H1 (cell line): ENCODE measurements at regions not wholly inside any gene's neighbourhood (a gene's known extent, or its start where the extent isn't known, plus 50 kb on each side); places are given as distances from the start of the nearest gene placed in this dataset.

Experiments
- CTCF ChIA-PET: fragments of 300-600 bp; sonication (Branson Sonifier 250); formaldehyde crosslinking; loops from one replicate; lab custom pipeline; 2021; ENCODE audit not compliant: partially characterized antibody; lab: Charles Lee
- POLR2A ChIA-PET: fragments of 300-600 bp; sonication (Branson Sonifier 250); formaldehyde crosslinking; loops from one replicate; lab custom pipeline; 2021; ENCODE audit warnings: inconsistent platforms; ENCODE audit not compliant: partially characterized antibody; lab: Charles Lee
- DNase-seq, 2 experiments: peaks; one replicate each; pipeline versions ENCODE4 v3.0.0 to v3.0.0-alpha.2; 2010 to 2022; ENCODE audit warnings: low spot score in 2 of 2, low read depth in 1 of 2, mixed read lengths in 1 of 2
- FAIRE-seq: peaks from 2 replicates; lab custom pipeline; 2011; peaks lifted over from hg19 to GRCh38; lab: Jason Lieb, UNC
- H2AFZ ChIP-seq: 2 replicates; pipeline ENCODE4 v1.8.1; 2012; ENCODE audit warnings: low read length, inconsistent platforms
- H2AK5ac ChIP-seq: 2 replicates; pipeline ENCODE4 v1.6.1; 2013; ENCODE audit warnings: low read depth, low read length
- H2BK120ac ChIP-seq: replicated peaks from 2 replicates; pipeline ENCODE3; 2013; ENCODE audit warnings: low read depth, low read length, inconsistent platforms
- H2BK12ac ChIP-seq: 2 replicates; pipeline ENCODE4 v1.6.1; 2013; ENCODE audit warnings: low read depth, low read length
- H2BK15ac ChIP-seq: 2 replicates; pipeline ENCODE4 v1.6.1; 2013; ENCODE audit warnings: low read length
- H2BK20ac ChIP-seq: 2 replicates; pipeline ENCODE4 v1.6.1; 2013; ENCODE audit warnings: low read length
- H2BK5ac ChIP-seq: 2 replicates; pipeline ENCODE4 v1.6.1; 2013; ENCODE audit warnings: low read depth, low read length
- H3K14ac ChIP-seq: 2 replicates; pipeline ENCODE4 v1.6.1; 2013; ENCODE audit warnings: inconsistent platforms; ENCODE audit not compliant: insufficient read length
- H3K18ac ChIP-seq: 2 replicates; pipeline ENCODE4 v1.6.1; 2013; ENCODE audit warnings: low read length; ENCODE audit errors: extremely low read depth
- H3K23ac ChIP-seq: 2 replicates; pipeline ENCODE4 v1.6.1; 2013; ENCODE audit warnings: inconsistent platforms; ENCODE audit not compliant: insufficient read length
- H3K23me2 ChIP-seq: 2 replicates; pipeline ENCODE4 v1.6.1; 2013; ENCODE audit warnings: low read depth, low read length
- H3K27ac ChIP-seq: 2 replicates; pipeline ENCODE4 v1.6.1; 2011; ENCODE audit warnings: low read depth, low read length, inconsistent platforms
- H3K27me3 ChIP-seq, 4 experiments: replicated peaks in 1 of 4; 1 replicate in 1 of 4; 2 replicates in 3 of 4; pipeline versions ENCODE4 v1.6.1 to v1.8.1; 2011 to 2013; ENCODE audit warnings: low read length in 3 of 4, mild to moderate bottlenecking in 3 of 4, inconsistent platforms in 2 of 4, mixed read lengths in 2 of 4, moderate library complexity in 1 of 4; ENCODE audit not compliant: control insufficient read depth in 3 of 4, insufficient read depth in 3 of 4; ENCODE audit errors: extremely low read depth in 1 of 4
- H3K36me3 ChIP-seq, 4 experiments: 2 replicates each; pipeline versions ENCODE4 v1.6.1 to v1.8.1; 2011 to 2013; ENCODE audit warnings: mild to moderate bottlenecking in 4 of 4, low read length in 3 of 4, moderate library complexity in 2 of 4, control low read depth in 1 of 4, inconsistent platforms in 1 of 4; ENCODE audit not compliant: insufficient read depth in 4 of 4, control insufficient read depth in 2 of 4
- H3K4ac ChIP-seq: replicated peaks from 2 replicates; pipeline ENCODE3; 2013; ENCODE audit warnings: low read length, low read depth, mixed read lengths, inconsistent platforms; ENCODE audit not compliant: insufficient read length
- H3K4me1 ChIP-seq, 4 experiments: replicated peaks in 1 of 4; 1 replicate in 1 of 4; 2 replicates in 3 of 4; pipeline versions ENCODE4 v1.6.1 to v1.8.1; 2011 to 2013; ENCODE audit warnings: low read length in 3 of 4, inconsistent platforms in 2 of 4, mixed read lengths in 1 of 4; ENCODE audit not compliant: insufficient read depth in 4 of 4, control insufficient read depth in 3 of 4
- H3K4me2 ChIP-seq, 2 experiments: 2 replicates each; pipeline versions ENCODE4 v1.6.1 to v1.8.1; 2011 to 2013; ENCODE audit warnings: low read depth in 2 of 2, low read length in 2 of 2, control low read depth in 1 of 2, inconsistent platforms in 1 of 2, mild to moderate bottlenecking in 1 of 2; ENCODE audit not compliant: insufficient read depth in 1 of 2
- H3K4me3 ChIP-seq, 4 experiments: fragments of 200-600, 300-600 bp in 1 of 4; sonication (generic), shearing (Covaris generic), sonication (Bioruptor Twin) in 1 of 4; 2 replicates each; pipeline versions ENCODE4 v1.5.1 to v1.8.1; 2011 to 2016; ENCODE audit warnings: low read length in 4 of 4, low read depth in 3 of 4, control low read depth in 2 of 4, inconsistent platforms in 2 of 4, mild to moderate bottlenecking in 2 of 4, mixed read lengths in 1 of 4, moderate library complexity in 1 of 4; ENCODE audit not compliant: insufficient read depth in 2 of 4; ENCODE audit errors: extremely low read depth in 1 of 4
- H3K56ac ChIP-seq: replicated peaks from 2 replicates; pipeline ENCODE3; 2013; ENCODE audit warnings: low read depth, mild to moderate bottlenecking, mixed read lengths, low read length, inconsistent platforms; ENCODE audit not compliant: insufficient read length
- H3K79me1 ChIP-seq: 2 replicates; pipeline ENCODE4 v1.6.1; 2013; ENCODE audit warnings: low read depth, low read length, control low read depth
- H3K79me2 ChIP-seq, 2 experiments: 2 replicates each; pipeline versions ENCODE4 v1.6.1 to v1.8.1; 2012 to 2013; ENCODE audit warnings: low read length in 2 of 2, mild to moderate bottlenecking in 2 of 2, inconsistent platforms in 1 of 2; ENCODE audit not compliant: insufficient read depth in 2 of 2, control insufficient read depth in 1 of 2
- H3K9ac ChIP-seq, 4 experiments: replicated peaks in 1 of 4; 1 replicate in 1 of 4; 2 replicates in 3 of 4; pipeline versions ENCODE4 v1.6.1 to v1.8.1; 2011 to 2013; ENCODE audit warnings: low read depth in 3 of 4, low read length in 3 of 4, control low read depth in 2 of 4, mild to moderate bottlenecking in 2 of 4, moderate library complexity in 2 of 4, inconsistent platforms in 1 of 4; ENCODE audit errors: extremely low read depth in 1 of 4
- H3K9me3 ChIP-seq, 2 experiments: 2 replicates each; pipeline versions ENCODE4 v1.6.1 to v1.8.1; 2012 to 2013; ENCODE audit warnings: mild to moderate bottlenecking in 2 of 2, moderate library complexity in 2 of 2, control low read depth in 1 of 2, inconsistent platforms in 1 of 2, low read depth in 1 of 2, low read length in 1 of 2, mixed read lengths in 1 of 2; ENCODE audit not compliant: insufficient read depth in 2 of 2
- H4K20me1 ChIP-seq, 2 experiments: replicated peaks in 1 of 2; 2 replicates each; pipeline versions ENCODE3 to v1.8.1; 2011 to 2013; ENCODE audit warnings: inconsistent platforms in 2 of 2, low read length in 2 of 2, mild to moderate bottlenecking in 1 of 2; ENCODE audit not compliant: insufficient read depth in 2 of 2, control insufficient read depth in 1 of 2
- H4K5ac ChIP-seq: 2 replicates; pipeline ENCODE4 v1.6.1; 2013; ENCODE audit warnings: low read length, low read depth, mixed read lengths, inconsistent platforms; ENCODE audit not compliant: insufficient read length
- H4K8ac ChIP-seq: 2 replicates; pipeline ENCODE4 v1.8.0; 2013; ENCODE audit warnings: mild to moderate bottlenecking, moderate library complexity, low read length, inconsistent platforms; ENCODE audit not compliant: insufficient read depth; ENCODE audit errors: extremely low read depth
- H4K91ac ChIP-seq: replicated peaks from 2 replicates; pipeline ENCODE3; 2013; ENCODE audit warnings: low read length, mixed read lengths, inconsistent platforms; ENCODE audit not compliant: insufficient read length
- CEBPB ChIP-seq: IDR thresholded peaks from 2 replicates; pipeline ENCODE4 v1.6.1; 2012; ENCODE audit warnings: low read depth, low read length
- CREB1 ChIP-seq: IDR thresholded peaks from 2 replicates; pipeline ENCODE4 v1.6.1; 2012; ENCODE audit warnings: inconsistent platforms
- CTCF ChIP-seq, 3 experiments: IDR thresholded peaks; 1 replicate in 2 of 3; 2 replicates in 1 of 3; pipeline versions ENCODE4 v1.5.1 to v1.6.1; 2011; ENCODE audit warnings: low read length in 3 of 3, mild to moderate bottlenecking in 3 of 3, inconsistent platforms in 2 of 3, low read depth in 1 of 3, moderate library complexity in 1 of 3; ENCODE audit not compliant: insufficient read depth in 1 of 3; ENCODE audit errors: control extremely low read depth in 1 of 3
- JUN ChIP-seq: IDR thresholded peaks from 2 replicates; pipeline ENCODE4 v1.6.1; 2011; ENCODE audit warnings: low read depth, mild to moderate bottlenecking, improper control_type of control experiment, low read length
- KDM5A ChIP-seq: fragments of 200-600 bp; IDR thresholded peaks from 2 replicates; pipeline ENCODE4 v1.7.1; 2012; ENCODE audit warnings: mild to moderate bottlenecking, low read length, inconsistent platforms, mixed read lengths
- NANOG ChIP-seq: IDR thresholded peaks from 2 replicates; pipeline ENCODE4 v1.6.1; 2011; ENCODE audit warnings: low read length, low read depth, mild to moderate bottlenecking, inconsistent platforms; ENCODE audit not compliant: insufficient read depth, poor library complexity, severe bottlenecking
- NRF1 ChIP-seq: IDR thresholded peaks from 2 replicates; pipeline ENCODE4 v1.6.1; 2011; ENCODE audit warnings: mild to moderate bottlenecking, low read depth, low read length, improper control_type of control experiment
- RXRA ChIP-seq: IDR thresholded peaks from 2 replicates; pipeline ENCODE4 v1.6.1; 2011; ENCODE audit warnings: low read depth, mild to moderate bottlenecking, low read length, moderate library complexity; ENCODE audit not compliant: insufficient read depth
- SIN3A ChIP-seq, 2 experiments: IDR thresholded peaks in 1 of 2; conservative IDR thresholded peaks in 1 of 2; 2 replicates each; pipeline ENCODE4 v1.6.1; 2011 to 2012; ENCODE audit warnings: low read length in 2 of 2, improper control_type of control experiment in 1 of 2, low read depth in 1 of 2, mild to moderate bottlenecking in 1 of 2
- SIRT6 ChIP-seq: IDR thresholded peaks from one replicate; pipeline ENCODE4 v1.7.1; 2012; ENCODE audit warnings: low read length, inconsistent platforms
- SUZ12 ChIP-seq: fragments of 200-600 bp; sonication (generic); IDR thresholded peaks from 2 replicates; pipeline ENCODE4 v1.6.1; 2012; ENCODE audit warnings: mild to moderate bottlenecking, inconsistent platforms, low read length, moderate library complexity, mixed read lengths
- WGBS, 2 experiments: shearing (Covaris generic) in 1 of 2; methylation state at CpG; one replicate each; pipeline versions ENCODE4 v1.1.6 to v1.1.7; 2013 to 2015; ENCODE audit warnings: low lambda C conversion rate in 2 of 2, mixed read lengths in 2 of 2, inconsistent platforms in 1 of 2, low coverage in 1 of 2, missing lambda C conversion rate in 1 of 2; ENCODE audit not compliant: insufficient replicate concordance in 2 of 2, insufficient coverage in 1 of 2, insufficient read length in 1 of 2; ENCODE audit errors: extremely low coverage in 1 of 2, missing lambda C conversion rate in 1 of 2; 5-methylcytosine and 5-hydroxymethylcytosine counted together

DNA sequence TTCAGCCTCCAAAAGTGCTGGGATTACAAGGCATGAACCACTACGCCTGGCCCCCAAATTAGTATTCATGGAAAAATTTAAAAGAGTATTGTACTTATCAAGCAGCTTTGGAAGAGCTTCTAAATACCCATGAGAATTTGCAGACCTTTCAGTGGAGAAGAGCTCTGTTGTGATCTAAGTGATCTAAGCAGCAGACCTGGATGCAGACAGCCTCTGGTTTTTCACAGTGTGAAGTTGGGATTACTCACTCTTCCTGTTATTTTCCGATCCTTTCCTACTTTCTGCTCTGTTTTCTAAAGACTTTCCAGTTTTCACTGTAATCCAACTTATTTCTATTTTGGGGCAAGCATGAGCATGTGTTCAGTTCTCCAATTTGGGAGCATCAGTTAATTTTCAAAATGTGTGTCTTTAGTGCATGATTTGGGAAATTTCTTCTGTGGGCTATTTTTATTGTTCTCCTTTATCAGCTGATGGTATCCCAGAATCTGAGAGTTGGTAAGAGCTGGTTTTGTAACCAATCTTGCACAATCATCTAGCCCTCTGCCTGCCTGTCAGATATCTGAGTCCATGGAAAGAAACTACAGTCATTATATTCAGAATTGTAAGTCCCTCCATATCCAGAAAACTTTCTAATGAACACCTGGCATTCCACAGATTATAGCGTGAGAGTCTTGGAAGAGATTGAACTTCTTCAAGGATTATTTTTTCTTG, 207.7 kb upstream of the DTNBP1 start:
- H3K4me2 ChIP-seq, result no peak overlapping the region
- TF ChIP-seq NRF1 (no peak), JUN (no peak), CEBPB (no peak), CREB1 (no peak), SUZ12 (no peak), SIRT6 (no peak), RXRA (no peak), NANOG (no peak), SIN3A (conservative IDR thresholded peaks at IDR 0.05 in 1 of 2, IDR thresholded peaks at IDR 0.05 in 1 of 2; ENCODE audit: low read depth in 1 of 2, low read length in 2 of 2) (no peak), KDM5A (no peak), CTCF (IDR thresholded peaks at IDR 0.05; ENCODE audit: control extremely low read depth in 1 of 3, insufficient read depth in 1 of 3, low read depth in 1 of 3, low read length in 3 of 3) (no peak)

More for the DNA sequence above, 207.7 kb upstream of the DTNBP1 start:
- Histone ChIP-seq H3K56ac (no peak overlapping the region), H3K27me3 (no peaks in the 10 kb centered on the region), H3K79me1 (no peaks in the 10 kb centered on the region), H3K4ac (no peak overlapping the region), H2BK12ac (no peak overlapping the region), H4K8ac (no peak overlapping the region), H3K9ac (no peak overlapping the region), H3K23me2 (no peaks in the 10 kb centered on the region), H3K9me3 (no peaks in the 10 kb centered on the region), H3K27ac (no peak overlapping the region), H2BK5ac (no peak overlapping the region), H3K4me3 (no peak overlapping the region), H2AK5ac (no peak overlapping the region), H3K14ac (no peak overlapping the region), H4K91ac (no peak overlapping the region), H2BK20ac (no peak overlapping the region), H3K79me2 (no peaks in the 10 kb centered on the region), H3K23ac (no peak overlapping the region), H3K36me3 (no peaks in the 10 kb centered on the region), H2BK120ac (no peak overlapping the region), H2BK15ac (no peak overlapping the region), H3K4me1 (peaks cover 3 to 7% (median 5%) of the 10 kb centered on the region in 4 experiments; a peak in 4 of 7 replicates), H4K20me1 (no peaks in the 10 kb centered on the region), H2AFZ (no peak overlapping the region), H4K5ac (no peak overlapping the region), H3K18ac (no peak overlapping the region)
- no peak for FAIRE-seq
- DNase-seq, result no peak
- ChIA-PET CTCF (interaction anchor here (0.6 to 1.5 kb wide), 3 partner anchors 23 to 313 kb away, joined by 4 to 7 read pairs (median 5); no protein-coding TSS in a partner anchor), POLR2A (no interaction called here)
- 60% methylated on average over 3 of the region's 3 CpGs; no CpG with 5 or more reads in 1 of the 2 experiments for WGBS, 2 experiments
